Immature natural killer cell (primary cell): ENCODE measurements at regions not wholly inside any gene's neighbourhood (a gene's known extent, or its start where the extent isn't known, plus 50 kb on each side); places are given as distances from the start of the nearest gene placed in this dataset.
"Not testable (repeated sequence)": the region's sequence is repeated elsewhere in the genome, so short reads cannot be mapped to it uniquely, and the experiment has no call there.

ENCODE experiments used
- DNase-seq, 3 donors: peaks; one replicate each; pipeline ENCODE4 v3.0.0; 2022; ENCODE audit warnings: mixed read lengths in 1 of 3
- H3K27ac Mint-ChIP-seq, 6 donors: one replicate each; pipeline ENCODE4 v1.8.0; 2020; ENCODE audit warnings: mixed read lengths in 6 of 6, mild to moderate bottlenecking in 5 of 6, inconsistent platforms in 4 of 6, moderate library complexity in 3 of 6
- H3K27me3 Mint-ChIP-seq, 3 donors: one replicate each; pipeline ENCODE4 v1.8.0; 2020 to 2021; ENCODE audit warnings: low read depth in 3 of 3, mild to moderate bottlenecking in 3 of 3, mixed read lengths in 3 of 3, moderate library complexity in 3 of 3, inconsistent platforms in 1 of 3
- H3K36me3 Mint-ChIP-seq, 3 donors: one replicate each; pipeline ENCODE4 v1.8.0; 2020; ENCODE audit warnings: mixed read lengths in 3 of 3, inconsistent platforms in 2 of 3, mild to moderate bottlenecking in 2 of 3
- H3K4me1 Mint-ChIP-seq, 2 donors: one replicate each; pipeline ENCODE4 v1.8.0; 2020; ENCODE audit warnings: inconsistent platforms in 2 of 2, mild to moderate bottlenecking in 2 of 2, mixed read lengths in 2 of 2, moderate library complexity in 1 of 2
- H3K4me3 Mint-ChIP-seq, 5 donors: one replicate each; pipeline ENCODE4 v1.8.0; 2020; ENCODE audit warnings: mild to moderate bottlenecking in 5 of 5, mixed read lengths in 5 of 5, inconsistent platforms in 3 of 5, moderate library complexity in 3 of 5
- H3K9me3 Mint-ChIP-seq, 6 donors: one replicate each; pipeline ENCODE4 v1.8.0; 2020; ENCODE audit warnings: mild to moderate bottlenecking in 6 of 6, mixed read lengths in 6 of 6, inconsistent platforms in 4 of 6, moderate library complexity in 3 of 6

DNA sequence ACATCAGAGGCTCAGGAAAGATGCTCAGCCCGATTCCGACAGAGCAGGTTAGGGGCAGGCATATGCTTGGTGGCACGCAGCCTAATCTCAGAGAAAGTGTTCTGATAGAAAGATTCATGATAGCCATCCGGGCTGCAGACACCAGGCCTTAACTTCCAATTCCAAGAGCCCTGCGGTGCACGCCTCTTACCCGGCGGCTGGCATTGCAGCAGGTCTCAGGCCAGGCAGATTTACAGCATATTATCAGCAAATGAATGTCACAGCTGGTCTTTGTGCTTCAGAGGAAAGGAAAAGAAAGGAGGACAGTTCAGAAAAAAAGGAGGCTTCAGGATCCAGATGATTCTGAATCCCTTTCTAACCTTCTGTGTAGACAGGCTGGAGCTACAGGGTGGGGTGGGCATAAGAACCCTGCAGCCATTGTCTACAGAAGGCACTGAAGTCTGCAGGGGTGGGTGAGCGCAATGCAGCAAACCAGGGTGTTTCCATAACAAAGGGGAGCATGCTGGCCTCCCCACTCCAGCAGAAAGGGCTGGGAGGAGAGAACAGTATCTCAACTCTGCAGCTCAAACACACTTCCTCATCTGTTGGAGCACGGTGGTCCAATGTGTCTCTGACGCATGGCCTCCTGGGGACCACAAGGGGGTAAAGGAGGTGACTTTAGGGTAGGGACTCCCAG is 277.4 kb upstream of the XYLT1 start:
- H3K27ac Mint-ChIP-seq, result no peak overlapping the region

DNA sequence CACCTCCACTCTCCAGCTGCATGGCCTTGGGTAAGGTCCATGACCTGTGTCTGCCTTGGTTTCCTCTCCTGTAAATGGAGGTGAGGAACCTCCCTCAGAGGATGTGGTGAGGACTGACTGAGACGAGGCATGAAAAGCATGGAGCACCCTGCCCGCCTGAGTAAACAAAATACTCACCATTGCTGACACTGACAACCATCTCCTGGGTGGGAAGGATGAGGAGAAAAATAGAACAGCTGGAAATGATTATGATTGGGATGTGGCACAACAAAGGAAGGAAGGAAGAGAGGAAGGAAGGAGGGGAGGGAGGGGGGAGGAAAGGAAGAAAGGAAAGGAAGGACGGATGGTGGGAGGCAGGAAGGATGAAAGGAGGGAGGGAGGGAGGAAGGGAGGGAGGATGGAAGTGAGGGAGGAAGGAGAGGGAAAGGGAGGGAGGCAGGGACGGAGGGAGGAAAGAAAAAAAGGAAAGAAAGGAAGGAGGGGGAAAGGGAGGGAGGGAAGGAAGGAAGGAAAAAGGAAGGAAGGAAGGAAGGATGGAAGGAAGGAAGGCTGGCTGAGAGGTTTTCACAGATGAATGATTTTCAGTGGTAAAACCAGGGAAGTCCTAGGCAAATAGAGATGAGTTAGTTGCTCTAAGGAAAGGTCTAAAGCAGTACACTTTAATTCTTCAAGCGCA is 276.5 kb upstream of the XYLT1 start:
- DNase-seq, result no peak
- Mint-ChIP-seq H3K9me3 (peaks cover 0 to 6% (median 0%) of the 10 kb centered on the region in 6 donors), H3K4me1 (no peaks in the 10 kb centered on the region), H3K36me3 (no peaks in the 10 kb centered on the region), H3K27me3 (peaks cover 0 to 11% (median 6%) of the 10 kb centered on the region in 3 donors), H3K27ac (no peak overlapping the region), H3K4me3 (no peak overlapping the region)

More for the DNA sequence above, 277.4 kb upstream of the XYLT1 start:
- Mint-ChIP-seq H3K36me3 (no peaks in the 10 kb centered on the region), H3K4me1 (no peaks in the 10 kb centered on the region), H3K27me3 (peaks cover 0 to 13% (median 6%) of the 10 kb centered on the region in 3 donors), H3K9me3 (peaks cover 0 to 6% (median 0%) of the 10 kb centered on the region in 6 donors), H3K4me3 (no peak overlapping the region)
- no peak for DNase-seq

DNA sequence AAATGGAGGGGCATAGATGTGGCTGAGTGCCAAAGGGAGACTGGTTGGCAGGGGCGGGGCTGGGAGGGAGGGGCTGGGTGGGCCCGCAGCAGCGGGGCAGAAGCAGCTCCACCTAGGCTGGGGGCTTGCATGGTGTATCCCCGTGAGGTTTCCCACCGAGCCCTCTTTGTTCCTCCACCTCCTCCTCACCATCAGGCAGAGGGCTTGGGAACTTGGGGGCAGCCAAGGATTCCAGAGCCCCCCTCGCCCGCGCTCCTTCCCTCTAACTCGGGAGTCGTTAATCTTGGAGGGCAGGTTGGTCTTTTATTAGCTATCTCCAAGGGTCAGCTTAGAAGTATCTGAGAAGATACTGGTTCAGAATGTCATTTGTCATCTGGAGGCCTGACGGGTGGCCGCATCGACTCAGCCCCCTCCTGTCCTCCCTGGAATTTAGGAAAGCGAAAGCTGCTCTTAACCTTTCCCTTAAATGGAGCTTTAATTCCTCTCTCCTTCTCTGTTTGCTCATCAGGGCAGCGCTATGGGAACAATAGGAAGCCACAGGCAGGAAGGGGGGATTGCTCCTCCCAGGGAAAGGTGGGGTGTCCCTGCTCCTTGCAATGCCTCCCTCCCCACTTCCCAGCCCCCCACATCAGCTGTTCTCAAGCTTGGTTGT is 274.3 kb upstream of the XYLT1 start:
- Mint-ChIP-seq H3K36me3 (no peaks in the 10 kb centered on the region), H3K27ac (no peak overlapping the region), H3K27me3 (peaks cover 0 to 11% (median 4%) of the 10 kb centered on the region in 3 donors), H3K9me3 (peaks cover 0 to 6% (median 0%) of the 10 kb centered on the region in 6 donors), H3K4me1 (no peaks in the 10 kb centered on the region), H3K4me3 (no peak overlapping the region)
- DNase-seq, result no peak

DNA sequence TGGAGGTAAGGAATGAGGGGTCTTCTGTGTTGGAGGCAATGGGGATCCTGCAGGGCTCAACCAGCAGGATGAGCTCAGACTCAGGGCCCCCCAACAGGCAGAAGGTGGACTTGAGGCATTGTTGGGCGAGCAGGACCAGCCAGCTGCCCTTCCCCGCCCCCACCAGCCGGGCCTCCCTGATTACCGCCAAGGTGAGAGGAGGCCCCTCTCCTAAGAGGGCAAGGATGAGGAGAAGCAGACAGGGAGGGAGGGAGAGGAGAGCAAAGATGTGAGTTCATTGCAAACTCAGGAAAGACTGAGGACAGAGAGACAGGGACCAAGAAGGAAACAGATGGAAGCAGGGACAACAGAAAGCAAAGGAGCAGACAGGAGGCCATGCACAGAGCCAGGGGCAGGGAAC is 272.8 kb upstream of the XYLT1 start:
- DNase-seq, result no peak
- H3K27ac Mint-ChIP-seq, result no peak overlapping the region
- no peaks in the 10 kb centered on the region for H3K4me1 Mint-ChIP-seq
- peaks cover 0 to 7% (median 4%) of the 10 kb centered on the region in 3 donors for H3K27me3 Mint-ChIP-seq
- H3K4me3 Mint-ChIP-seq, result no peak overlapping the region
- H3K36me3 Mint-ChIP-seq, result no peaks in the 10 kb centered on the region
- peaks cover 0 to 6% (median 0%) of the 10 kb centered on the region in 6 donors for H3K9me3 Mint-ChIP-seq

DNA sequence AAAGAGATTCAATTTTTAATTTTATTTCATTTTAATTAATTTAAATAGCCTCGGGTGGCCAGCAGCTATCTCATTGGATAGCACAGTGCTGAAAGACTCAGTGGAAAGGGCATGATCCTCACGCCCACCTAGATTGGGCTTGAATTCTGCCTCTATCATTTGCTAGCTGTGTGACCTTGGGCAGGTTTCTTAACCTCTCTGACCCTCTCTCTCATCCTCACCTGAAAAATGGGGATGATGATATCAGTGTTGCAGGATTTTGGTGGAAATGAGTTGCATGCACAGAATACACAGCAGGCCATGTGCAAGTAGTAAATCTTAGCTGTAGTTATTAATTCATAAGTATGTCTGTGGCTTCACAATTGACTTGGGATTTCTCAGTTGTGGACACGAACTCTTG is 272.4 kb upstream of the XYLT1 start:
- no peak for DNase-seq
- Mint-ChIP-seq H3K36me3 (no peaks in the 10 kb centered on the region), H3K27me3 (peaks cover 0 to 7% (median 4%) of the 10 kb centered on the region in 3 donors), H3K4me3 (no peak overlapping the region), H3K9me3 (peaks cover 0 to 6% (median 0%) of the 10 kb centered on the region in 6 donors), H3K27ac (no peak overlapping the region), H3K4me1 (no peaks in the 10 kb centered on the region)

DNA sequence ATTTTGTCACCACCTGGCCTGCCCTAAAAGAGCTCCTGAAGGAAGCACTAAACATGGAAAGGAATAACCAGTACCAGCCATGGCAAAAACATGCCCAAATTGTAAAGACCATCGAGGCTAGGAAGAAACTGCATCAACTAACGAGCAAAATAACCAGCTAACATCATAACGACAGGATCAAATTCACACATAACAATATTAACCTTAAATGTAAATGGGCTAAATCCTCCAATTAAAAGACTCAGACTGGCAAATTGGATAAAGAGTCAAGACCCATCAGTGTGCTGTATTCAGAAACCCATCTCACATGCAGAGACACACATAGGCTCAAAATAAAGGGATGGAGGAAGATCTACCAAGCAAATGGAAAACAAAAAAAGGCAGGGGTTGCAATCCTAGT is 264.3 kb upstream of the XYLT1 start:
- not testable (repeated sequence) for H3K36me3 Mint-ChIP-seq, H3K4me3 Mint-ChIP-seq, DNase-seq, H3K4me1 Mint-ChIP-seq, H3K27ac Mint-ChIP-seq
- H3K27me3 Mint-ChIP-seq, result peaks cover 2 to 15% (median 5%) of the 10 kb centered on the region in 3 donors
- H3K9me3 Mint-ChIP-seq, result peaks cover 0 to 12% (median 2%) of the 10 kb centered on the region in 6 donors

DNA sequence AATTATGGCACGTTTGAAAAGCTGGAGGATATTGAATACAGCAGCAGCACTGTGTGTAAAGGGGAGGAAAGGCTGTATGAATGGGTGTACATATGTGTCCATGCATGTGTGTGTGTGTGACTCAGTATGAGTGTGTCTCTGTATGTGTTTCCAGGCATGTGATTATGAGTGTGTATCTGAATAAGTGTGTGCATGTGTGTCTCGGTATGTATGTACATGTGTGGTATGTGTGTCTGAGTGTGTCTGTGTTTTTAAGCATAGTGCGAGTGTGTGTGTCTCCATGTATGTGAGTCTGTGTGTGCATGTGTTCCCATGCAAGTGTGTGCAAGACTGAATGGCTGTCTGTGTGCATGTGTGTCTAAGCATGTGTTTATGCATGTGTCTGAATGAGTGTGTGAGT is 259.1 kb upstream of the XYLT1 start:
- Mint-ChIP-seq H3K27ac (no peak overlapping the region), H3K27me3 (peaks cover 0 to 16% (median 4%) of the 10 kb centered on the region in 3 donors), H3K4me1 (no peaks in the 10 kb centered on the region), H3K9me3 (peaks cover 0 to 6% (median under 1%) of the 10 kb centered on the region in 6 donors), H3K36me3 (no peaks in the 10 kb centered on the region), H3K4me3 (no peak overlapping the region)
- DNase-seq, result no peak

DNA sequence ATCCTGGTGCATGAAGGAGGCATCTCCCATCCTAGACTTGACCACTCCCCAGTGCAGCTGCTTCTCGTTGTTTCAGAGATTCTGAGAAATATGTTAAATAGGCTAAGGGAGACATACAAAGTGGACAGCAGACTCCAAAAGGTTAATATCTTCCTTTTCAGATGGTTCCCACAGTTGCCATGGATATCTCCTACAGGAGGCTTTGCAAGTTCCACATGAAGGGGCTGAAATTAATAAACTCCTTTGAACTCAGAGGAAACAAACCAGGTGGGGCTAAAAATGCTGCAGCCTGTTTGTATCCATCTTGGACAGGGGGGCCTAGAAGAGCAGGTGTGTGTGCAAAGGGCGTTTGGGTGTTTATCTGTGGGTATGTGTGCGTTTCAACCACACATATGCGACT is 257.4 kb upstream of the XYLT1 start:
- Mint-ChIP-seq H3K9me3 (peaks cover 0 to 6% (median under 1%) of the 10 kb centered on the region in 6 donors), H3K4me1 (no peaks in the 10 kb centered on the region), H3K27ac (no peak overlapping the region), H3K27me3 (peaks cover 0 to 16% (median 4%) of the 10 kb centered on the region in 3 donors), H3K36me3 (no peaks in the 10 kb centered on the region), H3K4me3 (no peak overlapping the region)
- no peak for DNase-seq

DNA sequence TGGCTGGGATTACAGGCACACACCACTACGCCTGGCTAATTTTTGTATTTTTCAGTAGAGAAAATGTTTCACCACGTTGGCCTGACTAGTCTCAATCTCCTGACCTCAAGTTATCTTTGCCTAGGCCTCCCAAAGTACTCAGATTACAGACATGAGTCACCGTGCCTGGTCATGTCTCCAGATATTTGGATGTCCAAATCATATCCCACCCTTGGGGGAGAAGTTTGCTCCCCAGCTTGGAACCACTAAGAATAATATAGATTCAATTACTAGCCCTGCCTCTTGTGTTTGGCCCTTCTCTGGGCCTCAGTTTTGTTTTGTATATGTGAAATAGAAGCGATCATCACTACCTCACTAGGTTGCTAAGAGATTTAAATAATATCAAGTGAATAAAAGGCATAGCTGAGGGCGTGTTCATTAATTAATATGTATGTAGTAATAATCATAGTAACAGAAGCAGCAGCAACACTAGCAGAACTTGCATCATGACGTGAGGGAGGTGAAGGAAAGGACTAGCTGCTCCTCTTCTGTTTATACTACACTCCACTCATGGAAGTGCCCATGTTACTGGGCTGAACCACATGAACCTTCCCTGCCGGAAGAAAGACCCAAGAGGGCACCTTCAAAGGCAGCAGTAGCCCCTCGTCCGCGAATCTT is 253.6 kb upstream of the XYLT1 start:
- no peak for DNase-seq
- Mint-ChIP-seq H3K27ac (no peak overlapping the region), H3K9me3 (no peaks in the 10 kb centered on the region), H3K36me3 (no peaks in the 10 kb centered on the region), H3K4me3 (no peak overlapping the region), H3K4me1 (no peaks in the 10 kb centered on the region), H3K27me3 (peaks cover 5 to 7% (median 6%) of the 10 kb centered on the region in 3 donors)

DNA sequence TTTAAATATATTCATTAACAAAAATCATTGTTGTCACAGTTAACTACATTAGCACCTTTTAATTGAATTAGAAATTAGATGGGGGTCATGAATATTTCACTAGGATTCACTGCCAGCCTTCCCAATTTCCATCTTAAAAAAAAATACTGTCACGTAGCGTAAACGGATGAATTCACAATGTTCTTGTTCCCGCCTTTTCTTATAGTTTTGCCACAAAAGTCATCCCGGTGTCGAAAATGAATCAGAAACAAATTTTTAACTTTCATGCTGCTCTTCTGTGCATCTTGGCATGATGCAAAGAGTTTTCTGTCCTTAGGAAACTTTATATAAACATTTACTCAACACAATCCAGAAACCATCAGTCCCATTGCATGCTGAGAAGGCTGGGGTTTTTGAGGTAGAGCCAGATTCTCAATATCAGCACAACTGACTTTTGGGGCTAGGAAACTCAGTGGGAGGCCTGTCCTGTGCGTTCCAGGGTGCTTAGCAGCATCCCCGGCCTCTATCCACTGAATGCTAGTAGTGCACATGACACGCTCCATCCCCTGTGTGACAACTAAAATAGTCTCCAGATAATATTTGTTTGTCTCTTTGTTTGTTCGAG is 252.9 kb upstream of the XYLT1 start:
- Mint-ChIP-seq H3K27ac (no peak overlapping the region), H3K4me3 (no peak overlapping the region), H3K27me3 (peaks cover 5 to 7% (median 5%) of the 10 kb centered on the region in 3 donors), H3K9me3 (no peaks in the 10 kb centered on the region), H3K36me3 (no peaks in the 10 kb centered on the region), H3K4me1 (no peaks in the 10 kb centered on the region)
- no peak for DNase-seq

DNA sequence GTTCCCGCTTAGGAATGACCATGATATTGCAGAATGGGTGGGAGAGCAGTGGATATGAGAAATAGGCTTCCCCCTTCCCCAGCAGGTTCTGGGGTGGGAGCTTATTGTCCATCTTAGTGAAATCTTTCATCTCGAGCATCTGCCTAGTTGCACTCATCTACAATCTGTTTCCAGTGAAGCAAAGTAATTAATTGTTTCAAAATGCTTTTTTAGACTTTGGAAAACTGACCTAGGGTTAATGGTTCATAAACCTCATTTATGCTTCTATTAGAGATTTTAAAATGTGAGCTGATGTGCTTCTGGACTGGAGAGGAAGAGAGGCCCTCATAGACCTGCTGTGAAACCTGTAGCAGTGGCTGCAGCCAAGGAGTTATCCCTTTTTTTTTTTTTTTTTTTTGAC is 247.7 kb upstream of the XYLT1 start:
- no peaks in the 10 kb centered on the region for H3K36me3 Mint-ChIP-seq
- no peaks in the 10 kb centered on the region for H3K4me1 Mint-ChIP-seq
- no peak for DNase-seq
- peaks cover 2 to 10% (median 7%) of the 10 kb centered on the region in 3 donors for H3K27me3 Mint-ChIP-seq
- peaks cover 0 to 2% (median 0%) of the 10 kb centered on the region in 6 donors for H3K9me3 Mint-ChIP-seq
- no peak overlapping the region for H3K27ac Mint-ChIP-seq
- H3K4me3 Mint-ChIP-seq, result no peak overlapping the region

DNA sequence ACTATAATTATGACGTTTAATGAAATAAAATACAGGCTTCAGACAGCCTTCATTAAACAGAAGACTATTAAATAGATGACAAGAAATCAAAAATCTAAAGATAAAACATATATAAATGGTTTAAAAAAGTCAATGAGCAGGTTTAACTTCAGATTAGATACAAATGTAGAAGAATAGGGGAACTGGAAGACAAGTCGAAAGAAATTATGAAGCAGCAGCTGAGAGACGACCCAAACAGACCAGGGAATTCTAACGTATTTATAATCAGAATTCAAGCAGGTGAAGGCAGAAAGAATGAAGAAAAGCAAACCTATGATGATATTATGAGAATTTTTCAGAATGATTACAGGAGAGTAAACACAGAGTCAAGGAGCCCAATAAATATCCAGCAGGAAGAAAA is 235.1 kb upstream of the XYLT1 start:
- H3K4me1 Mint-ChIP-seq, result no peaks in the 10 kb centered on the region
- H3K27me3 Mint-ChIP-seq, result peaks cover 0 to 8% (median 7%) of the 10 kb centered on the region in 3 donors
- no peak overlapping the region for H3K27ac Mint-ChIP-seq
- H3K36me3 Mint-ChIP-seq, result no peaks in the 10 kb centered on the region
- DNase-seq, result no peak
- peaks cover 0 to 5% (median 0%) of the 10 kb centered on the region in 6 donors for H3K9me3 Mint-ChIP-seq
- no peak overlapping the region for H3K4me3 Mint-ChIP-seq

DNA sequence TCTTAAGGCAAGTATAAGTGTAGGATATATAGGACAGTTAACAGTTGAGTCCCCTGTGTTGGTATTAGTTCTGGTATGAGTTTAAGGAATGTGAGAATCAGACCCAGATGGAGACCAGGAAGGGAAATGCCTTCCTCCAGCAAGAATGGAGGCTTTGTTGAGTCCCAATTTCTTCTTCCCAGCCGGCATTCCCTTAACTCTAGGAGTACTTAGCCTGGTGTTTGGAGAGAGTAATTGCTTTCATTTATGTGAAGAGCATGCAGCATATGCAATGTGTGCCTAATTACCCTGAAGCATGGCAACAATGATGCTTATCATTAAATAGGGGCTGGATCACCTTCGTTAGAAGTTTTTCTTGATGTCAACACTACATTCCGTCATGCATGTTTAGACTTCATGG is 225.9 kb upstream of the XYLT1 start:
- Mint-ChIP-seq H3K27me3 (peaks cover 6 to 14% (median 14%) of the 10 kb centered on the region in 3 donors), H3K9me3 (no peaks in the 10 kb centered on the region), H3K36me3 (no peaks in the 10 kb centered on the region), H3K4me3 (no peak overlapping the region), H3K27ac (no peak overlapping the region), H3K4me1 (no peaks in the 10 kb centered on the region)
- no peak for DNase-seq
